Pancreas (tissue), 10 donors: ENCODE measurements at regions not wholly inside any gene's neighbourhood (a gene's known extent, or its start where the extent isn't known, plus 50 kb on each side); places are given as distances from the start of the nearest gene placed in this dataset.

Experiments used
- ATAC-seq, 4 donors: fragments of 200-7000 bp; cut with Tn5 transposase; one replicate each; pipeline versions ENCODE4 v1.8.0 to v1.9.1; 2020; ENCODE audit warnings: mild to moderate bottlenecking in 4 of 4, moderate library complexity in 4 of 4
- DNase-seq, 6 donors: peaks; one replicate each; pipeline ENCODE4 v3.0.0-alpha.2; 2020
- FAIRE-seq: peaks from 2 replicates; lab custom pipeline; 2012; peaks lifted over from hg19 to GRCh38; lab: Jason Lieb, UNC
- H3K27ac ChIP-seq, 4 donors: fragments of 200-600 bp; sonication (generic); 1 replicate in 3 of 4; 2 replicates in 1 of 4; pipeline versions ENCODE4 v1.5.0 to v1.8.0; 2020
- H3K27me3 ChIP-seq, 4 donors: fragments of 200-600 bp; one replicate each; pipeline ENCODE4 v1.8.0; 2021
- H3K36me3 ChIP-seq, 3 donors: fragments of 200-600 bp; sonication (generic) in 1 of 3; one replicate each; pipeline versions ENCODE4 v1.5.0 to v1.8.0; 2020 to 2021
- H3K4me1 ChIP-seq, 3 donors: fragments of 200-600 bp; one replicate each; pipeline ENCODE4 v1.8.0; 2021
- H3K4me3 ChIP-seq, 4 donors: fragments of 200-600 bp; sonication (generic) in 2 of 4; one replicate each; pipeline versions ENCODE4 v1.5.0 to v1.8.0; 2020 to 2021
- H3K9me3 ChIP-seq, 4 donors: fragments of 200-600 bp; one replicate each; pipeline ENCODE4 v1.8.0; 2021
- WGBS, 2 donors: extraction: QIAGEN DNeasy Blood & Tissue Kit; methylation state at CpG; one replicate each; pipeline ENCODE4 v1.1.7; 2013; 5-methylcytosine and 5-hydroxymethylcytosine counted together
- intact Hi-C, 3 donors: fragments of 100-400 bp; cut with DNase I; formaldehyde crosslinking; loops; one replicate each; pipeline versions ENCODE4 v1.11.1 to v1.14.2; 2022
- TF ChIP-seq, protein P1 (sequence below), 4 donors: fragments of 200-600 bp; sonication (generic) in 3 of 4; IDR thresholded peaks; one replicate each; pipeline versions ENCODE4 v1.5.0 to v1.8.0; 2021; ENCODE audit warnings: antibody characterized with exemption in 4 of 4
- donor health status: healthy with polysubstance abuse.
- donor health status: DM: no; HTN: no; CAD: no; lungs with moderate emphysema.
- donor health status: DM: no; HTN: no; CAD: no.
- donor health status: control.
- donor health status: control.
- donor health status: Bipolar disorder and iron deficiency.
- donor health status: DM: yes; HTN: yes; CAD: no.
- donor health status: DM: no; HTN: no; CAD: no.
- donor health status: DM: no; HTN: no; CAD: no.
- donor health status: DM: yes; HTN: yes; CAD: no.

DNA sequence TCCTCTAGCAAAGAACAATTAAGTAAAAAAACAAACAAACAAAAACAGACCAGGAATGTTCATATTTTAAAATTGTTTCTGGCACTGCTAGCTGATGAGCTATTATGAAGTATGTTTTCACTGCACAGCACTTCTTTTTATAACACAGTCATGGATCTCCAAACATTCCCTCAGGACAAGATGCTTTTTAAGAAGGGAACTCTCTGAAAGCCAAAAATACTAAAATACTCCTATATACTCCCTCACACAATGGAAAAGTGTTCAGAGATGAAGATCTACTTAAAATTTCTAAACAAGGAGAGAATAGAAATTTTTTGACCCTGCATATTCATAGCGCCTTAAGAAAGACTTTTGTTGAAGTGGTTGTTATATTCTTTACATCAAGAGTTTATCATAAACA, 926.8 kb downstream of the DIAPH3 start:
- Histone ChIP-seq H3K9me3 (no peaks in the 10 kb centered on the region), H3K27me3 (no peaks in the 10 kb centered on the region), H3K4me3 (no peak overlapping the region), H3K36me3 (no peaks in the 10 kb centered on the region), H3K4me1 (no peaks in the 10 kb centered on the region), H3K27ac (no peak overlapping the region)
- DNase-seq (no peak), FAIRE-seq (no peak), ATAC-seq (no peak)
- WGBS, 2 donors, result 97% methylated on average over 1 of the region's 1 CpG
- intact Hi-C loops, result no loop called here
- TF ChIP-seq, protein P1, sequence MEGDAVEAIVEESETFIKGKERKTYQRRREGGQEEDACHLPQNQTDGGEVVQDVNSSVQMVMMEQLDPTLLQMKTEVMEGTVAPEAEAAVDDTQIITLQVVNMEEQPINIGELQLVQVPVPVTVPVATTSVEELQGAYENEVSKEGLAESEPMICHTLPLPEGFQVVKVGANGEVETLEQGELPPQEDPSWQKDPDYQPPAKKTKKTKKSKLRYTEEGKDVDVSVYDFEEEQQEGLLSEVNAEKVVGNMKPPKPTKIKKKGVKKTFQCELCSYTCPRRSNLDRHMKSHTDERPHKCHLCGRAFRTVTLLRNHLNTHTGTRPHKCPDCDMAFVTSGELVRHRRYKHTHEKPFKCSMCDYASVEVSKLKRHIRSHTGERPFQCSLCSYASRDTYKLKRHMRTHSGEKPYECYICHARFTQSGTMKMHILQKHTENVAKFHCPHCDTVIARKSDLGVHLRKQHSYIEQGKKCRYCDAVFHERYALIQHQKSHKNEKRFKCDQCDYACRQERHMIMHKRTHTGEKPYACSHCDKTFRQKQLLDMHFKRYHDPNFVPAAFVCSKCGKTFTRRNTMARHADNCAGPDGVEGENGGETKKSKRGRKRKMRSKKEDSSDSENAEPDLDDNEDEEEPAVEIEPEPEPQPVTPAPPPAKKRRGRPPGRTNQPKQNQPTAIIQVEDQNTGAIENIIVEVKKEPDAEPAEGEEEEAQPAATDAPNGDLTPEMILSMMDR (IDR thresholded peaks at IDR 0.05), result no peak

DNA sequence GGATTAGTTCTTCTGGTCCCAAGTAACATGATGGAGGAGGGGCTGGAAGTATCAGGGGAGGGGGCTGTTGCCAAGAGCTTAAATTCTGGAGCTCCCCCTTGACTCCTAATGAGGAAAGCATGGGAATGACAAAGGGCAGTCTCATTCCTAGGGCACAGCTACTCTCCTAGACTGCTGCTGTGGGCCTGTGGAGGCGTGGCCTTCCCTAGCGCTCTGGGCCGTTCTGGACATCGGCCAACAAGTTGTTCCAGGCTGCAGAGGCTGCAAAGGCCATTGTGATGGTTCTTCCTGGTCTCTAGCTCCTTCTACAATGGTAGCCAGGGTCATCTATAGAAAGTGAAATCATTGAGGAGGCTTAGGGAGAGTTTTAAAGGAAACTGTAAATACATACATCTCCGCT, 916.6 kb downstream of the DIAPH3 start:
- Histone ChIP-seq H3K4me3 (no peak overlapping the region), H3K36me3 (no peaks in the 10 kb centered on the region), H3K9me3 (no peaks in the 10 kb centered on the region), H3K27ac (no peak overlapping the region), H3K27me3 (no peaks in the 10 kb centered on the region), H3K4me1 (no peaks in the 10 kb centered on the region)
- TF ChIP-seq, protein P1 (IDR thresholded peaks at IDR 0.05), result no peak
- FAIRE-seq (no peak), DNase-seq (peak in 4 of 6 donors; percentile 16 to 55 (median 35)), ATAC-seq (peak in 3 of 4 donors; percentile 18 to 66 (median 51))
- 82 to 88% methylated on average over 5 of the region's 5 CpGs for WGBS, 2 donors
- intact Hi-C loops, result no loop called here

DNA sequence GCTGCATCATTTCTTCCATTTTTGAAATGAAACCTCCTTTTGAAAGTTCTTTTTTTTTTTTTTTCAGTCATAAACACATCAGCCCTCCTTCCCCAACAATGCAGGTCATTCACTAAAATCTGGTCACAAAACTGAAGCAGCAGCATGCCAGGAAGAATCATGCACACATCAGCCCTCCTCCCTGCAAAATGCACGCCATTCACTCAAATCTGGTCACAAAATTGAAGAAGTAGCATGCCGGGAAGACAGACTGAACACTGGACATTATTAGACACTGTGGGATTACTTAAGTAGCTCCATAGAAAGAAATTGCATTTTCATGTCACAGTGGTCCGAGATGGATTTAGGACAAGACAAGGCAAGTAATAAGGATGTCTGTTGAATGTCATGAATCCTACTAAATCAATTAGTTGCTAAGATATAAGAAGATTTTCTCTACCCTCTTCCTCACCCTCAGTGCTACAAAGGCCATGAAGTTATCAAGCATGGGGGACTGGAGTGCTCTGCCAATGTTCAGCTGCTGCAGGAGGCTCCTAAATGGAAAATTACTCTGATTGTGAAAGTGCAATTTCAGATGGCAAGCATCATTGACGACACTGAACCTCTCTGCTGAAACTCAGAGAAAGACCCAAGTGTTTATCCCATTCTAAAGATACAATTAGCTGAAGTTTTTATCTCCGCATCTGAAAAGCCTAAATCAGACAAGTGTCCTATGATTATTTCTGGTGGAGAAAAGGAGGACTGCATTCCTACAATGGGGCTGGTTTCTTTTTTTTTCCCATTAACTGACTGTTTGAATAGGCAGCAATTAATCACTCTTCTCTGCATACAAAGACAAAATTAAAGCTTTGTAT, 913.2 kb downstream of the DIAPH3 start:
- WGBS, 2 donors, result 87 to 91% methylated on average over 5 of the region's 5 CpGs
- TF ChIP-seq, protein P1 (IDR thresholded peaks at IDR 0.05), result no peak
- no peaks in the 10 kb centered on the region for H3K36me3 ChIP-seq
- H3K4me1 ChIP-seq, result no peaks in the 10 kb centered on the region
- ATAC-seq (no peak), FAIRE-seq (no peak), DNase-seq (no peak)
- H3K9me3 ChIP-seq, result no peaks in the 10 kb centered on the region
- intact Hi-C loops, result no loop called here
- no peaks in the 10 kb centered on the region for H3K27me3 ChIP-seq
- no peak overlapping the region for H3K27ac ChIP-seq
- H3K4me3 ChIP-seq, result no peak overlapping the region

DNA sequence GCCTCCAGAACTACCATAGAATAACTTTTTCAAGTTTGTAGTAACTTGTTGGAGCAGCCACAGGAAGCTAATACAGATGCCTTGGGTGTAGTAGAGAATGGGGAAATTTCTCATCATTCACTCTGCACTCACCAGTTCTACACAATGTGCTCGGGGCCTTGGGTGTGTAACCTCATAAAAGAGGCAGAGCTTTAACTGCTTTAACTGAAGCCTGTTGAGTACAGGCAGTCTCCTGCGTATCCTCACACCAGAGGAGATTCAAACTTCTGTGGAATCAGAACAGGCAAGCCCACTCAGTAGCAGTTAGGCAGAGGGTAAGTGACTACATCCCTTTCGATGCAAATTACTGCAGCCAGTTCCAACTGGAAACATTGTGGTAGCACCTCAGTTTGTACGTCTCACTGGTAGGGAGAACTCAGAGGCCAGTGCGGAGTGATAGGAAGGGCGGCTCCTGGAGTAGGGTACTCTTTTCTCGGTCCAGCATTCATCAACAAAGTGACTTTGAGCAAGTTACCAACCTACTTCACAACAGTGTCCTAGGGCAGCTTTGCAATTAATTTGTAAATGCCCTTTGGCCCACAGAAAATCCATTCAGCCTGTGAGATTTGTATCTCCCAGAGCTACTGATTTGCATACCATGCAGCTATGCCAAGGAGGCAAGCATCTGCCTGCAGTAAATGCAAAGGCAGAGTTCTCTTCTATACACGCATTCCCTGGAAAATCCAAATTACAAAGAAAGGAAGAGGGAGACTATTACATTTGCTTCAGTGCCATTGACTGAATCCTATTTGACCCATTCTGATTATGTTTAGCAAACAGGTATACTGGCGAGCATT, 904.3 kb downstream of the DIAPH3 start:
- 95 to 97% methylated on average over 9 of the region's 9 CpGs for WGBS, 2 donors
- Histone ChIP-seq H3K36me3 (no peaks in the 10 kb centered on the region), H3K4me1 (no peaks in the 10 kb centered on the region), H3K4me3 (no peak overlapping the region), H3K9me3 (no peaks in the 10 kb centered on the region), H3K27ac (no peak overlapping the region), H3K27me3 (no peaks in the 10 kb centered on the region)
- FAIRE-seq (no peak), DNase-seq (no peak), ATAC-seq (peak in 1 of 4 donors; percentile 17)
- intact Hi-C loops, result no loop called here
- TF ChIP-seq, protein P1 (IDR thresholded peaks at IDR 0.05), result no peak
